Ishikawa (cell line): ENCODE measurements at regions not wholly inside any gene's neighbourhood (a gene's known extent, or its start where the extent isn't known, plus 50 kb on each side); places are given as distances from the start of the nearest gene placed in this dataset.

Experiments
- CEBPB ChIP-seq: IDR thresholded peaks from 2 replicates; pipeline ENCODE4 v1.6.1; 2012
- CREB1 ChIP-seq: IDR thresholded peaks from 2 replicates; pipeline ENCODE4 v1.6.1; 2012; ENCODE audit warnings: low read depth
- EGR1 ChIP-seq: IDR thresholded peaks from 2 replicates; pipeline ENCODE4 v1.6.1; 2012
- EP300 ChIP-seq: IDR thresholded peaks from 2 replicates; pipeline ENCODE4 v1.6.1; 2012; ENCODE audit warnings: borderline replicate concordance
- FOXM1 ChIP-seq: IDR thresholded peaks from 2 replicates; pipeline ENCODE4 v1.6.1; 2012; ENCODE audit warnings: low read depth, borderline replicate concordance
- NFIC ChIP-seq: IDR thresholded peaks from 2 replicates; pipeline ENCODE4 v1.6.1; 2012
- RAD21 ChIP-seq: IDR thresholded peaks from 2 replicates; pipeline ENCODE4 v1.6.1; 2012; ENCODE audit warnings: low read depth
- TAF1 ChIP-seq: IDR thresholded peaks from 2 replicates; pipeline ENCODE4 v1.6.1; 2012; ENCODE audit warnings: low read depth, mild to moderate bottlenecking
- TCF12 ChIP-seq: IDR thresholded peaks from 2 replicates; pipeline ENCODE4 v1.6.1; 2012; ENCODE audit warnings: low read depth
- TEAD4 ChIP-seq: IDR thresholded peaks from 2 replicates; pipeline ENCODE4 v1.6.1; 2012
- YY1 ChIP-seq: IDR thresholded peaks from 2 replicates; pipeline ENCODE4 v1.6.1; 2012; ENCODE audit warnings: low read depth
- ZBTB7A ChIP-seq: IDR thresholded peaks from 2 replicates; pipeline ENCODE4 v1.6.1; 2012; ENCODE audit warnings: low read depth
- TF ChIP-seq, protein P1 (sequence below): IDR thresholded peaks from 2 replicates; pipeline ENCODE4 v1.6.1; 2012; ENCODE audit warnings: low read depth, mild to moderate bottlenecking
- TF ChIP-seq, protein P2 (sequence below): IDR thresholded peaks from 2 replicates; pipeline ENCODE4 v1.6.1; 2012
- TF ChIP-seq, protein P3 (sequence below): IDR thresholded peaks from 2 replicates; pipeline ENCODE4 v1.6.1; 2012

- TF ChIP-seq TCF12 (no peak), EP300 (no peak), YY1 (no peak), ZBTB7A (no peak)
Measured at GRCh38 chr6:11911538-11911937, 100.6 kb upstream of the HIVEP1 start.

- TF ChIP-seq FOXM1 (no peak), TAF1 (no peak), CREB1 (no peak), EGR1 (no peak), ZBTB7A (no peak)
- TF ChIP-seq, protein P1, sequence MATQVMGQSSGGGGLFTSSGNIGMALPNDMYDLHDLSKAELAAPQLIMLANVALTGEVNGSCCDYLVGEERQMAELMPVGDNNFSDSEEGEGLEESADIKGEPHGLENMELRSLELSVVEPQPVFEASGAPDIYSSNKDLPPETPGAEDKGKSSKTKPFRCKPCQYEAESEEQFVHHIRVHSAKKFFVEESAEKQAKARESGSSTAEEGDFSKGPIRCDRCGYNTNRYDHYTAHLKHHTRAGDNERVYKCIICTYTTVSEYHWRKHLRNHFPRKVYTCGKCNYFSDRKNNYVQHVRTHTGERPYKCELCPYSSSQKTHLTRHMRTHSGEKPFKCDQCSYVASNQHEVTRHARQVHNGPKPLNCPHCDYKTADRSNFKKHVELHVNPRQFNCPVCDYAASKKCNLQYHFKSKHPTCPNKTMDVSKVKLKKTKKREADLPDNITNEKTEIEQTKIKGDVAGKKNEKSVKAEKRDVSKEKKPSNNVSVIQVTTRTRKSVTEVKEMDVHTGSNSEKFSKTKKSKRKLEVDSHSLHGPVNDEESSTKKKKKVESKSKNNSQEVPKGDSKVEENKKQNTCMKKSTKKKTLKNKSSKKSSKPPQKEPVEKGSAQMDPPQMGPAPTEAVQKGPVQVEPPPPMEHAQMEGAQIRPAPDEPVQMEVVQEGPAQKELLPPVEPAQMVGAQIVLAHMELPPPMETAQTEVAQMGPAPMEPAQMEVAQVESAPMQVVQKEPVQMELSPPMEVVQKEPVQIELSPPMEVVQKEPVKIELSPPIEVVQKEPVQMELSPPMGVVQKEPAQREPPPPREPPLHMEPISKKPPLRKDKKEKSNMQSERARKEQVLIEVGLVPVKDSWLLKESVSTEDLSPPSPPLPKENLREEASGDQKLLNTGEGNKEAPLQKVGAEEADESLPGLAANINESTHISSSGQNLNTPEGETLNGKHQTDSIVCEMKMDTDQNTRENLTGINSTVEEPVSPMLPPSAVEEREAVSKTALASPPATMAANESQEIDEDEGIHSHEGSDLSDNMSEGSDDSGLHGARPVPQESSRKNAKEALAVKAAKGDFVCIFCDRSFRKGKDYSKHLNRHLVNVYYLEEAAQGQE: no peak
Measured at GRCh38 chr6:11909696-11910132, 102.4 kb upstream of the HIVEP1 start.

DNA sequence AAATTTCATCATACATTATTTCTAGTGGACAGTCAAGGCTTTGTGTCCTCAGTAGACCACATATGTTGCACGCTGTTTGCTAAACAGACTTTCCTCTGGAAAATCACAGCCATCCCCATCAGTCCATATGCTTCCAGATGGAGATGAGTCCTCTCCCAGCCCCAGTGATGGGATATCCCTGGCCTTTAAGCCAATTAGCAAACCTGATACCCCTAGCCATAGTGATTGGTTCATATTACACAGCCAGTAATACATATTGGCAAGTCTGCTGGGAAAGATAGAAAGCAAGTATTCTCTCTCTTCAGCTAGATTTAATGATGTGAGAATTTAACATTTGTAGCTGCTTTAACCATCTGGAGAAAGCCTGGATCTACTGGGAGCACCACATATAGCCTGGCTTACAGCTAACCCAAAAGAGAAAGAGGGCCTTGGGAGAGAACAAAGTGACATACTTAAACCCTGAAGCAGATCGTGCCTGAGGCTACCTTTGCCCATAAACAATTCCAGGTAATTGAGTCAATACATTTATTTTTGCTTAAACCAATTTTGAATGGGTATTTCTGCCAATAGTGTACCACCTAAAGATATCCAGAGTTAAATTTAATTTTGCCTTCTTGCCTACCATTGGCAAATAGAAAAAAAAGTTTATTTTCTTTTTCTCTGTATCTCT is 103.5 kb upstream of the HIVEP1 start:
- no peak for TF ChIP-seq CREB1
- no peak for TF ChIP-seq YY1
- no peak for TF ChIP-seq RAD21
- TF ChIP-seq CEBPB: no peak
- TF ChIP-seq, protein P1: no peak
- TF ChIP-seq FOXM1: no peak
- TF ChIP-seq NFIC: no peak
- TF ChIP-seq EGR1: no peak
- no peak for TF ChIP-seq TCF12
- no peak for TF ChIP-seq TAF1
- TF ChIP-seq TEAD4: no peak
- TF ChIP-seq, protein P2, sequence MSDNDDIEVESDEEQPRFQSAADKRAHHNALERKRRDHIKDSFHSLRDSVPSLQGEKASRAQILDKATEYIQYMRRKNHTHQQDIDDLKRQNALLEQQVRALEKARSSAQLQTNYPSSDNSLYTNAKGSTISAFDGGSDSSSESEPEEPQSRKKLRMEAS: no peak
- no peak for TF ChIP-seq EP300

DNA sequence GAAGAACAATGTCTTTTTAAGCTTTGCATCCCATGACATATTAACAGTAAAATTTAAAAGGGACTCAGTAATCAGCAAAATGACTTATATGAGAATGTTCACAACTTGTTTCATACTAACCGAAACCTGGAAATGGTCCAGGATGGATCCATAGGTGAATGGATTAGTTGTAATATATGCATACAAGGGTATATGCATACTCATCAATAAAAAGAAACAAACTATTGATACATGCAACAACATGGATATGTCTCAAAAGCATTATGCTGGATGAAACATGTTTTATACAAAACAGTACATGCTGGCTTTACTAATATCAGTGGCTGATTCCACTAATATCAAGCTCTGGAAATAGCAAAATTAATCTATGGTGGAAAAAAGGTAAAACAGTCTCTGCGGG is 108.5 kb upstream of the HIVEP1 start:
- TF ChIP-seq TAF1 (no peak), EP300 (no peak), FOXM1 (no peak), NFIC (no peak)

DNA sequence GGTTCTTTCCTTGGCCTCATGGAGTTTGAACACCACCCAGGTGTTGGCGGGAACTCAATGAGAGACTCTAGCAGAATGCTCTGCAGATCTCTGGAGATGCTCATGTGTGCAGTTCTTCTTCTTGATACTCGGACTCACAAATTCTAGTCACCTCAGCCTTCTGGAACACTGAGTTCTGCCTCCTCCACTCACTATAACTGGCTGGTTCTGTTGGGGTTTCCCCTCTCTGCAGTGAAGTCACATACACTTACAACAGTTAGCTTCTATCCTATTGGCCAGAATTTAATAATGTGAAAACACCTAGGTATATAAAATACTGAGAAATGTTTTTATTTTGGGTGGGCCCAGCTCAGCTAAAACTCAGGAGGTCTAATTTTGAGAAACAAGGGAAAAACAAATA is 109.6 kb upstream of the HIVEP1 start:
- TF ChIP-seq, protein P2: no peak
- TF ChIP-seq TCF12 (no peak), EGR1 (no peak), TAF1 (no peak), EP300 (no peak), CEBPB (no peak), CREB1 (no peak), YY1 (no peak), TEAD4 (no peak), ZBTB7A (no peak), RAD21 (no peak), NFIC (no peak), FOXM1 (no peak)
- TF ChIP-seq, protein P1: no peak
- TF ChIP-seq, protein P3, sequence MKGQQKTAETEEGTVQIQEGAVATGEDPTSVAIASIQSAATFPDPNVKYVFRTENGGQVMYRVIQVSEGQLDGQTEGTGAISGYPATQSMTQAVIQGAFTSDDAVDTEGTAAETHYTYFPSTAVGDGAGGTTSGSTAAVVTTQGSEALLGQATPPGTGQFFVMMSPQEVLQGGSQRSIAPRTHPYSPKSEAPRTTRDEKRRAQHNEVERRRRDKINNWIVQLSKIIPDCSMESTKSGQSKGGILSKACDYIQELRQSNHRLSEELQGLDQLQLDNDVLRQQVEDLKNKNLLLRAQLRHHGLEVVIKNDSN: no peak
